Stimulated activated CD8-positive, alpha-beta memory T cell treated with anti-CD3 and anti-CD28 coated beads, Interleukin-4, amount 100 ng/mL, for 1 hour (primary cell): ENCODE measurements at regions not wholly inside any gene's neighbourhood (a gene's known extent, or its start where the extent isn't known, plus 50 kb on each side); places are given as distances from the start of the nearest gene placed in this dataset.

ENCODE experiments used
- DNase-seq, 2 donors: peaks; one replicate each; pipeline ENCODE4 v3.0.0-alpha.2; 2020; ENCODE audit warnings: low read depth in 2 of 2, low spot score in 1 of 2

GRCh38 chr1:208767816-208768215 lies 523.6 kb upstream of the PLXNA2 start:
- DNase-seq: no peak

DNA sequence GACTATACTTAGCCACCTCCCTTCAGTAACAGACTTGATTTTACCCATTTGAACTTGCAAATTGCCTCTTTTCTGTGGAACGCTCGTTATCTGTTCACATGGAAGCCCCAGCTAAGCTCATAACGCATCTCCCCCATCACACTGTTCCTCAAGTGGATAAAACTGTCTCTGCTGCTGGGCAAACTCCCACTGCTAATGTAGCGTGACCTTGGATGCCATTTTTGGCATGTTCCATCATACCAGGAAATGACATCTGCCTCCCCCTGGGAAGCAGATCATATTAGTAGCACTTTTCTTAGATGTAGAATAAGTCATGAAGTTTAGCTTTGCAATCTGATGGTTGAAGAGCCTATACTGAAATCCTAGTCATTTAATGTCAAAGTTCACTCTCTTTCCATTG lies 528.7 kb upstream of the PLXNA2 start:
- no peak for DNase-seq

GRCh38 chr1:208775841-208776240 lies 531.7 kb upstream of the PLXNA2 start:
- DNase-seq: no peak

DNA sequence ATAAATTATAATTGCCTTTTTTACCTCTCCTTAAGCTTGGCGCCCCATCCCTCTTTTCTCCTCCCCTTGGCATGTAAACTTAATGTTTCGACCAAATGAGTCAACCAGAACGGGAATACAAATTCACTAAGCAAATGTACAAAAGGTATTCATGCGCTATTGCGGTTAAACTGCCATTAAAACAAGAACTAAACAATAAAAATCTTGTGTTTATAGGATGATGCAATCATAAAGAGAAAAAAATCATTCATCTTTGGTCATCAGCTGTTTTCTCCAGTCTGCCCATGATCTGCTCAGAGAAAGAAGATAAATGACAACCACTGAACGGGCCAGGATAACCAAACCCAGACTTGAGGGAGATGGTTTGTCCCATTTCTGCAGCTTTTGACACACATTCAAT lies 534.2 kb upstream of the PLXNA2 start:
- no peak for DNase-seq

DNA sequence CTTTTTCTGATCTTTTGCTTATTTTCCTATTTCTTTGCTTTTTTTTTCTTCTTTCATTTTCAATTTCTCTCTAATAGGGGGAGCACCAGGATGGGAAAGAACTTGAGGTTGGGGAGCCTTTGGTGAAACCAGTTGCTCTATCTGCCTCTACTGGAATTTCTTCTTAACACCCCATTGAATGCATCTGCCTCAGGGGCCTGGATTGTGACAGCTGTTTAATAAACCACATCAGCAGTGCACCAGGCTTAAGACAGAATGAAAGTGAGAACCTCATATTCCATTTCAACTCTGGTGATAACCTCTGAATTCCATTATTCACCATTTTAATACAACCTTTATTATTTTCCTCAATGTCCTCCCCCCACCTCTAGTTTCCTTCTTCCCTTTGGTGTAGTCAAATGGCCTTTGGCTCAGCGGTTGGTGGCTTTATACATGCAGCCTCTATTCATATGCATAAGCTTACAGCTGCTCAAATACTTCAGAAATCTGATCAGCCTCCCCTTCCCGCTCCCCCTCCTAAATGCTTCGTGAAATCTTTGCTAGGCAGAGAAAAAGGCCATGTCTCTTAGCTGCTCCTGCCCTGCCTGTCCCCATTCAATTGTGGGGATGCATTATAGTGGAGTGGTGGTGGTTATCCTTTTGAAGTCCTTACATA lies 537.3 kb upstream of the PLXNA2 start:
- DNase-seq: no peak

GRCh38 chr1:208782186-208782585 lies 538.0 kb upstream of the PLXNA2 start:
- no peak for DNase-seq

- no peak for DNase-seq
Observed at GRCh38 chr1:208785629-208786028, 541.4 kb upstream of the PLXNA2 start.

GRCh38 chr1:208787219-208787618 lies 543.0 kb upstream of the PLXNA2 start:
- no peak for DNase-seq

GRCh38 chr1:208788013-208788540 lies 543.9 kb upstream of the PLXNA2 start:
- DNase-seq: no peak

DNA sequence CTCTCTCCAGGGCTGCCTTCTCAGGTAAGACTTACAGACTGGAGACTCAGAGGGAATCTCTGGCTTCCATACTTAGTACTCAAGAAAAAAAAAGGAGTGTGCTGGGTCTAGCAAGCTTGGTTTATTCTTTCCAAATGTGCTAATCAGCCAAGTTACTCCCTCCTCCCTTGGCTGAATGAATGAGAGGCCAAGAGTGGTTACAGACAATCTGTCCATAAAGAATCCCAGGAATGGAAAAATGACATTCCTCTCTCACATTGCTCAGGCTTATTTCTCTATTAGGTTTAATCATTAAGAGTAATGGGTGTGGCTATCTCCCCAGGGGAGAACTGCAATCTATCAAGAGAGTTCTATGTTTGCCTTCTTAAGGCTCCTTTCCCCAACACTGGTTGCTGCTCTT lies 547.3 kb upstream of the PLXNA2 start:
- DNase-seq: no peak

DNA sequence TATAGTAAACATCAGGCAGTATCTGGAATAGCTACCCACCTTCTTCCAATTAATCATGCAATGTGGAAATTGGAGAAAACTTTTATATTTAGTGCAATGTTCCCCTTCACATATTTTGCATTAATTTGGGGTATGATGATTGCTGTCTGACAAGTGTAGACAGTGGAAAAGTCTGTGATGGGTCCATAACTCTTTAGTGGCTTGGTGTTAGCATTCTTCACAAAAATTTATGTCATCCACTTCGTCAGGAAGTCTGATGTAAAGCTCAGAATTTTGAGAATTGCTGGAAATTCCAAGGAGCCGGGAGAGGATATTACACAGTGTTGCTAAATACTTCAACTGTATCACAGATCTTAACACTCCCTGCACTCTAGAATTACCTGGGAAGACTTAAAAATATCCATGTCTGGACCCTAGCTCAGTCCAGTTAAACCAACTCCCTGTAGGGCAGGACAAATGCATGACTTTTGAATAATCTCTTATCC lies 549.7 kb upstream of the PLXNA2 start:
- DNase-seq: no peak

- no peak for DNase-seq
Observed at GRCh38 chr1:208799186-208799585, 555.0 kb upstream of the PLXNA2 start.

- no peak for DNase-seq
Observed at GRCh38 chr1:208803011-208803811, 559.0 kb upstream of the PLXNA2 start.

GRCh38 chr1:208807446-208808127 lies 563.4 kb upstream of the PLXNA2 start:
- no peak for DNase-seq

GRCh38 chr1:208808301-208808700 lies 564.1 kb upstream of the PLXNA2 start:
- DNase-seq: no peak

DNA sequence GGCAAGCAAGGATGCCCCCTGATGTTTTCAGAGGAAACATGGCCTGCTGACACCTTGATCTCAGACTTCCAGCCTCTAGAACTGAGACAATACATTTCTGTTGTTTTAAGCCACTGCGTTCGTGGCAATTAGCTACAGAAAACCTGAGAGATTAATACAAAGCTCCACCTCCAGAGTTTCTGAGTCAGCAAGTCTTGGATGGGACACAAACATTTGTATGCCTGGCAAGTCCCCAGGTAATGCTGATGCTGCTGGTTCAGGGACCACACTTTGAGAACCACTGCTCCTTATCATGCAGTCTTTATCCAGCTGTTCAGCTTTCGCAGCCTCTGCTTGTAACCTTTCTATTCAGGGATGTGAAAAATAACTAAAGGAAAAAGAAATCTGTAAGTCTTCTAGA lies 565.7 kb upstream of the PLXNA2 start:
- DNase-seq: no peak

DNA sequence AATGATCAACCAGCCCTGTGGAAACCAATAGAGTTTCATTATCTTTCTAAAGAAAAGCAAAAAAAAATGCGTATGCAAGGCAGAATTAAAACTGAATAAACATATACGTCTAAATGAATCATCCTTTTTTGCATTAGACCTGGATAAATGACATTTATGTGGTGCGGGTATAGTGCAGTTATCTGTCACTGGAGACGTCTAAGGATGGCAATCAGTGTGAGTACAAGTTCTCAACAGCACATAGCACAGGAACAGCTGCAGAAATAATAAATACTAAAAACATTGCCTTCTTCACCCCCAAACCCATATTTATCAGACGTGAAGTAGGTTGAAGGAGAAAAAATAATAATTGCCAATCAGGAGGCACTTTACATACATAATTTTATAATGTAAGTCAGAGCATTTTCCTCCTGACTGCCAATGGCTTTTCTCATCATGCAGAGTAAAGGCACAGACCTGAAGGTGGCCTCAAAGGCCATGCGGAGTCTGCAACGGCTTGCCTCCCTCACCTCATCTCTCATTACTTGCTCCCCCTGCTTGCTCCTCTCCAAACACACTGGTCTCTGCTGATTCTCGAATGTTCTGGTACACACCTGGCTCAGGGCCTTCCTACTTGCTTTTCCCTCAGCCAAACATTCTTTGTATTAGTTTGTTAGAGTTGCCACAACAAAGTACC lies 574.7 kb upstream of the PLXNA2 start:
- no peak for DNase-seq

GRCh38 chr1:208820580-208821212 lies 576.5 kb upstream of the PLXNA2 start:
- DNase-seq: no peak

DNA sequence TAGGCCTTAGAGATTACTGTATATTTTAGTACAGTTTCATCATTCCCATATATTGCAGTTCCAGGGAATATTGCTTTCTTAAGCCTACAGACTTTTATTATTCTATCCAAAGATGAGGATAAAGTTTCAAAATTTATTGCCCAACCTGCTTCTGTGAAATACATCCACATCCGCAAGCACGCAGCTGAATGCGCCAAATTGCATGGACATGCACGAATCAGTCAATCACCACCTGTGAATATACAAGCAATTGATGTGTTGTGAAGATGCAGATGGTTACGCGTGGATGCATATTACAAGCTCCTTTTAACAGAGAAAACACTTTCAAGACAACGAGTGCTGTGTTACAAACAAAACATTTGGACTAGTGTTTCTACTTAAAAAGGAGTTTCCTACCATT lies 577.8 kb upstream of the PLXNA2 start:
- DNase-seq: no peak

- no peak for DNase-seq
Observed at GRCh38 chr1:208825300-208825699, 581.1 kb upstream of the PLXNA2 start.

- no peak for DNase-seq
Observed at GRCh38 chr1:208829595-208829994, 585.4 kb upstream of the PLXNA2 start.
